Gastroesophageal sphincter (tissue), 4 donors: ENCODE measurements at regions not wholly inside any gene's neighbourhood (a gene's known extent, or its start where the extent isn't known, plus 50 kb on each side); places are given as distances from the start of the nearest gene placed in this dataset.
A peak's percentile ranks its signal among the peaks of the same experiment; 100 is the strongest.

ENCODE experiments used
- ATAC-seq: fragments of 150-250 bp; one replicate; pipeline ENCODE4 v1.9.1; 2016; ENCODE audit warnings: mild to moderate bottlenecking, moderate library complexity
- H3K27ac ChIP-seq, 4 donors: fragments of 200-600 bp; sonication (generic) in 3 of 4; 1 replicate in 3 of 4; 2 replicates in 1 of 4; pipeline ENCODE4 v1.5.1; 2016 to 2019
- H3K27me3 ChIP-seq: fragments of 200-600 bp; sonication (generic); one replicate; pipeline ENCODE4 v1.5.1; 2019
- H3K36me3 ChIP-seq, 2 donors: fragments of 200-600 bp; sonication (generic); one replicate each; pipeline ENCODE4 v1.5.1; 2019; ENCODE audit warnings: control low read depth in 1 of 2
- H3K4me1 ChIP-seq, 3 donors: fragments of 200-600 bp; sonication (generic); 1 replicate in 2 of 3; 2 replicates in 1 of 3; pipeline ENCODE4 v1.5.1; 2016 to 2019; ENCODE audit warnings: control low read depth in 2 of 3
- H3K4me3 ChIP-seq, 2 donors: fragments of 200-600 bp; sonication (generic); one replicate each; pipeline ENCODE4 v1.5.1; 2019; ENCODE audit warnings: mild to moderate bottlenecking in 1 of 2, moderate library complexity in 1 of 2
- H3K9me3 ChIP-seq, 3 donors: fragments of 200-600 bp; sonication (generic); one replicate each; pipeline ENCODE4 v1.5.1; 2017 to 2019; ENCODE audit warnings: control low read depth in 2 of 3
- EP300 ChIP-seq: sonication (generic); formaldehyde crosslinking; IDR thresholded peaks from one replicate; pipeline ENCODE4 v1.6.1; 2017; ENCODE audit warnings: antibody characterized with exemption, mild to moderate bottlenecking
- POLR2A ChIP-seq, 2 donors: fragments of 450-650 bp; IDR thresholded peaks; one replicate each; pipeline ENCODE4 v1.6.1; 2017; ENCODE audit warnings: antibody characterized with exemption in 2 of 2, mild to moderate bottlenecking in 2 of 2, moderate library complexity in 1 of 2
- POLR2AphosphoS5 ChIP-seq: sonication (generic); formaldehyde crosslinking; IDR thresholded peaks from one replicate; pipeline ENCODE4 v1.6.1; 2017; ENCODE audit warnings: antibody characterized with exemption
- WGBS, 2 donors: methylation state at CpG; one replicate each; pipeline ENCODE4 v1.1.5; 2018; ENCODE audit warnings: low coverage in 1 of 2; 5-methylcytosine and 5-hydroxymethylcytosine counted together
- TF ChIP-seq, protein P1 (sequence below), 4 experiments: fragments of 200-600 bp in 2 of 4; fragments of 450-650 bp in 2 of 4; sonication (generic) in 1 of 4; IDR thresholded peaks; one replicate each; pipeline ENCODE4 v1.5.1; 2017 to 2019; ENCODE audit warnings: antibody characterized with exemption in 4 of 4, mild to moderate bottlenecking in 2 of 4, moderate library complexity in 2 of 4

DNA sequence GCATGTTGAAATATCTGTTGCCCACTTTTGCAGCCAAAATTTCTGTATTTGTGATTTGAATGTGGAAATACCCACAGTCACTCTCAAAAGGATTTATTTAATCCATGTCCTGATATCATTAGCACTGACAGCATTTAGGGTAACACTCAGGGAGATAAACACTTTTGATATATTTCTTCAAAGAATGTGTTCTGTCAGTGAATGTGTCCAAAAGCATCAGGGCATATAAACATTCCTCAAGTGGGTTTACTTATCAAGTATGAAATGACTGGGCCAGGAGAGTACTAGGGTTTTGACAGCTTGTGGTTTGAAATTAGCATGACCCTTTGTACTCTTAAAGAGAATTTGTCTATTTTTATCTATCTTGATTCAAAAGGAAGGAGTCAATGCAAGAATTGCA, 1302.1 kb upstream of the ADGRL2 start:
- no peaks in the 10 kb centered on the region for H3K27me3 ChIP-seq
- H3K36me3 ChIP-seq: no peaks in the 10 kb centered on the region
- H3K4me3 ChIP-seq: no peak overlapping the region
- H3K9me3 ChIP-seq: no peaks in the 10 kb centered on the region
- TF ChIP-seq POLR2AphosphoS5 (peak; percentile 51), EP300 (no peak), POLR2A (IDR thresholded peaks at IDR 0.05) (no peak)
- TF ChIP-seq, protein P1, sequence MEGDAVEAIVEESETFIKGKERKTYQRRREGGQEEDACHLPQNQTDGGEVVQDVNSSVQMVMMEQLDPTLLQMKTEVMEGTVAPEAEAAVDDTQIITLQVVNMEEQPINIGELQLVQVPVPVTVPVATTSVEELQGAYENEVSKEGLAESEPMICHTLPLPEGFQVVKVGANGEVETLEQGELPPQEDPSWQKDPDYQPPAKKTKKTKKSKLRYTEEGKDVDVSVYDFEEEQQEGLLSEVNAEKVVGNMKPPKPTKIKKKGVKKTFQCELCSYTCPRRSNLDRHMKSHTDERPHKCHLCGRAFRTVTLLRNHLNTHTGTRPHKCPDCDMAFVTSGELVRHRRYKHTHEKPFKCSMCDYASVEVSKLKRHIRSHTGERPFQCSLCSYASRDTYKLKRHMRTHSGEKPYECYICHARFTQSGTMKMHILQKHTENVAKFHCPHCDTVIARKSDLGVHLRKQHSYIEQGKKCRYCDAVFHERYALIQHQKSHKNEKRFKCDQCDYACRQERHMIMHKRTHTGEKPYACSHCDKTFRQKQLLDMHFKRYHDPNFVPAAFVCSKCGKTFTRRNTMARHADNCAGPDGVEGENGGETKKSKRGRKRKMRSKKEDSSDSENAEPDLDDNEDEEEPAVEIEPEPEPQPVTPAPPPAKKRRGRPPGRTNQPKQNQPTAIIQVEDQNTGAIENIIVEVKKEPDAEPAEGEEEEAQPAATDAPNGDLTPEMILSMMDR (IDR thresholded peaks at IDR 0.05): no peak
- ATAC-seq: peak; percentile 16
- H3K4me1 ChIP-seq: peaks cover 2 to 12% (median 4%) of the 10 kb centered on the region in 3 donors
- peak overlapping the region in 1 of 4 donors; percentile 50 for H3K27ac ChIP-seq

DNA sequence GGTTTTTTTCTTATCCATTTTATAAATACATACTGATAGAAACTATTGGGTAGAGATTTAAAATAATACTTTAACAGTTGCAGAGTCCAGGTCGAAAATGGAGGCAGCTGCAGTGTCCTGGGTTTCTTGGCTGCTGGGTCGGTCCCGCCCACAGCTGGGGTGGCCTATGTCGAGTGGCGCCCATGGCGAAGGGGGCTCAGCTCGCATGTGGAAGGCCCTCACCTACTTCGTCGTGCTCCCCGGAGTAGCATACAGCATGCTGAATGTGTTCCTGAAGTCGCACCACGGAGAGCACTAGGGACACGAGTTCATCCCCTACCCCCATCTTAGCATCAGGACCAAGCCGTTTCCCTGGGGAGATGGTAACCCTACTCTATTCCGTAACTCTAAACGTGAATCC, 1304.9 kb upstream of the ADGRL2 start:
- 60 to 92% methylated on average over 1 to 8 of the region's 16 CpGs for WGBS, 2 donors
- Histone ChIP-seq H3K27ac (no peak overlapping the region), H3K9me3 (no peaks in the 10 kb centered on the region), H3K4me1 (peaks cover 2 to 12% (median 4%) of the 10 kb centered on the region in 3 donors), H3K27me3 (no peaks in the 10 kb centered on the region), H3K4me3 (no peak overlapping the region), H3K36me3 (no peaks in the 10 kb centered on the region)
- ATAC-seq: no peak
- TF ChIP-seq, protein P1 (IDR thresholded peaks at IDR 0.05): no peak
- no peak for TF ChIP-seq POLR2AphosphoS5
- no peak for TF ChIP-seq POLR2A (IDR thresholded peaks at IDR 0.05)
- TF ChIP-seq EP300: no peak

GRCh38 chr1:80472145-80472544, 1328.6 kb upstream of the ADGRL2 start:
- 100% methylated on average over 1 of the region's 1 CpG for WGBS, 2 donors
- TF ChIP-seq POLR2A (IDR thresholded peaks at IDR 0.05) (no peak), EP300 (no peak), POLR2AphosphoS5 (no peak)
- TF ChIP-seq, protein P1 (IDR thresholded peaks at IDR 0.05): no peak
- Histone ChIP-seq H3K27ac (no peak overlapping the region), H3K9me3 (no peaks in the 10 kb centered on the region), H3K4me3 (no peak overlapping the region), H3K36me3 (no peaks in the 10 kb centered on the region), H3K27me3 (no peaks in the 10 kb centered on the region), H3K4me1 (no peaks in the 10 kb centered on the region)
- ATAC-seq: no peak

GRCh38 chr1:80468356-80468755, 1332.4 kb upstream of the ADGRL2 start:
- no peak overlapping the region for H3K4me3 ChIP-seq
- no peak for ATAC-seq
- no peaks in the 10 kb centered on the region for H3K27me3 ChIP-seq
- H3K4me1 ChIP-seq: no peaks in the 10 kb centered on the region
- H3K9me3 ChIP-seq: no peaks in the 10 kb centered on the region
- TF ChIP-seq, protein P1 (IDR thresholded peaks at IDR 0.05): no peak
- TF ChIP-seq POLR2A (IDR thresholded peaks at IDR 0.05) (no peak), EP300 (no peak), POLR2AphosphoS5 (no peak)
- no peak overlapping the region for H3K27ac ChIP-seq
- no peaks in the 10 kb centered on the region for H3K36me3 ChIP-seq
- WGBS, 2 donors: 100% methylated on average over 1 of the region's 1 CpG

DNA sequence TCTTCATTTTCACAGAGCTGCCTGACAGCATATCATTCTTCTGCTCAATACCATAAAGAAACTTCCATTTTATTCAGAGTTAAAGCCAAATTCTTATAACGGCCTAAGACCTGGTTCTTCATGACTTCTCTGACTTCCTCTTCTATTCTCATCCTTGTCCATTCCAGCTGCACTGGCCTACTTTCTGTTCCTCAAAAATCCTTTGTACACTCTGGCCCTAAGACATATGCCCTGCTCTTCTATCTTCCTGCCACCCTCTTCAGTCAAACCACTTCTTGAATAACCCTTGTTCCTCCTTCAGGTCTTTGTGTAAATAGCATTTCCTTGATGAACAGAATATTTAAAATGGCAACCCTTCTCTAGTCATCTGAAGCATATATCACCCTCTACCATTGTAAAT, 1338.7 kb upstream of the ADGRL2 start:
- 86 to 88% methylated on average over 1 of the region's 1 CpG for WGBS, 2 donors
- Histone ChIP-seq H3K4me3 (no peak overlapping the region), H3K27me3 (no peaks in the 10 kb centered on the region), H3K4me1 (no peaks in the 10 kb centered on the region), H3K27ac (no peak overlapping the region), H3K36me3 (no peaks in the 10 kb centered on the region), H3K9me3 (no peaks in the 10 kb centered on the region)
- peak; percentile 48 for ATAC-seq
- no peak for TF ChIP-seq POLR2AphosphoS5
- TF ChIP-seq EP300: no peak
- TF ChIP-seq POLR2A (IDR thresholded peaks at IDR 0.05): no peak
- TF ChIP-seq, protein P1 (IDR thresholded peaks at IDR 0.05): no peak
